Neutrophil (primary cell): ENCODE measurements at regions not wholly inside any gene's neighbourhood (a gene's known extent, or its start where the extent isn't known, plus 50 kb on each side); places are given as distances from the start of the nearest gene placed in this dataset.
"Not testable (repeated sequence)": the region's sequence is repeated elsewhere in the genome, so short reads cannot be mapped to it uniquely, and the experiment has no call there.

Experiments used
- H3K27ac ChIP-seq: fragments of 200-600 bp; sonication (generic); 2 replicates; pipeline ENCODE4 v1.5.1; 2016; ENCODE audit warnings: mild to moderate bottlenecking, moderate library complexity
- H3K27me3 ChIP-seq: fragments of 200-600 bp; sonication (generic); 2 replicates; pipeline ENCODE4 v1.6.0; 2016; ENCODE audit warnings: mild to moderate bottlenecking
- H3K36me3 ChIP-seq: fragments of 200-600 bp; sonication (generic); 2 replicates; pipeline ENCODE4 v1.5.1; 2017
- H3K4me1 ChIP-seq, 2 experiments: fragments of 200-600 bp in 1 of 2; sonication (generic) in 1 of 2; 1 replicate in 1 of 2; 2 replicates in 1 of 2; pipeline versions ENCODE4 v1.5.1 to v1.6.1; 2013 to 2016; ENCODE audit warnings: low read depth in 1 of 2, low read length in 1 of 2, mild to moderate bottlenecking in 1 of 2, moderate library complexity in 1 of 2; ENCODE audit not compliant: control insufficient read depth in 1 of 2, insufficient read depth in 1 of 2
- H3K4me3 ChIP-seq, 2 experiments: fragments of 200-600 bp in 1 of 2; sonication (generic) in 1 of 2; 1 replicate in 1 of 2; 2 replicates in 1 of 2; pipeline ENCODE4 v1.5.1; 2013 to 2016; ENCODE audit warnings: low read depth in 1 of 2, low read length in 1 of 2, mild to moderate bottlenecking in 1 of 2, moderate library complexity in 1 of 2
- H3K9me3 ChIP-seq: fragments of 200-600 bp; sonication (generic); 2 replicates; pipeline ENCODE4 v1.5.1; 2016
- CTCF ChIP-seq: fragments of 200-600 bp; sonication (generic); IDR thresholded peaks from 2 replicates; pipeline ENCODE4 v1.5.1; 2016; ENCODE audit warnings: antibody characterized with exemption

DNA sequence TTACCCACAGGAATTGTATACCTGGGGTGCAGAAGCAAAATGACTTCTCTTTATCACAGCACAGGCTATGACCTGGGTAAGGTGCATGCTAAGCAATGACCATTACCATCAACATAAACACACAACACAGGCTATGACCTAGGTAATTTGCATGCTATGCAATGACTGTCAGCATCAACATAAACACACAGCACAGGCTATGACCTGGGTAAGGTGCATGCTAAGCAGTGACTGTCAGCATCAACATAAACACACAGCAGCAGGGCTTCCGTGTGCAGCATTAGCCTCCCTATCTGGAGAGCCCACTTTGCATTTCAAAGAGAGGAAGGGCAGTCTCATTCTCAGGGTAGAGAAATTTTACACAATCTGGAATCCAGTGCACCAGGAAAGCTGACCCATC is 583.0 kb downstream of the TMEM121 start:
- Histone ChIP-seq H3K27ac (no peak overlapping the region), H3K9me3 (no peaks in the 10 kb centered on the region), H3K4me1 (no peaks in the 10 kb centered on the region), H3K27me3 (peaks cover 2% of the 10 kb centered on the region), H3K4me3 (no peak overlapping the region), H3K36me3 (no peaks in the 10 kb centered on the region)
- no peak for TF ChIP-seq CTCF

- Histone ChIP-seq H3K4me1 (no peaks in the 10 kb centered on the region), H3K27me3 (peaks cover 32% of the 10 kb centered on the region), H3K36me3 (no peaks in the 10 kb centered on the region), H3K4me3 (no peak overlapping the region), H3K9me3 (no peaks in the 10 kb centered on the region), H3K27ac (no peak overlapping the region)
- TF ChIP-seq CTCF, result no peak
Observed at GRCh38 chr14:106115401-106115800, 589.0 kb downstream of the TMEM121 start.

- H3K4me3 ChIP-seq, H3K4me1 ChIP-seq, H3K9me3 ChIP-seq, H3K36me3 ChIP-seq, H3K27ac ChIP-seq: not testable (repeated sequence)
- H3K27me3 ChIP-seq, result peaks cover 43% of the 10 kb centered on the region
- TF ChIP-seq CTCF, result peak; percentile 31
Observed at GRCh38 chr14:106116339-106116930, 590.1 kb downstream of the TMEM121 start.

GRCh38 chr14:106120101-106120500 is 593.7 kb downstream of the TMEM121 start:
- no peak overlapping the region for H3K27ac ChIP-seq
- no peak for TF ChIP-seq CTCF

DNA sequence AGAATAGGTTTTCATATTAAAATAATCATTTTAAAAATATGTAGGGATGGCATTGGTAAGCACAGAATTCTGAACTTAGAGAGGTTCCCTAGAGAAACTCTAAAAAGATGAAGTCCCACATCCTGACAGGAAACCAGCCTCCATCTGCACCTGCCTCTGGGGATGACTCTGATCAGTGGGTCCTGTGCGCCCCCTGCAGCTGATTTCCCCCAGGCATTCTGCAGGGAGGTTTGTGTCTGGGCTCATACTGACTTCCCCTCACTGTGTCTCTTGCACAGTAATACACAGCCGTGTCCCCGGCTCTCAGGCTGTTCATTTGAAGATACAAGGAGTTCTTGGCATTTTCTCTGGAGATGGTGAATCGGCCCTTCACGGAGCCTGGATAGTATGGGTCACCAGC is 602.9 kb downstream of the TMEM121 start:
- Histone ChIP-seq H3K4me1 (no peaks in the 10 kb centered on the region), H3K9me3 (no peaks in the 10 kb centered on the region), H3K36me3 (no peaks in the 10 kb centered on the region), H3K27me3 (peaks cover 32% of the 10 kb centered on the region), H3K4me3 (no peak overlapping the region), H3K27ac (no peak overlapping the region)
- no peak for TF ChIP-seq CTCF

More at GRCh38 chr14:106120101-106120500, 593.7 kb downstream of the TMEM121 start:
- H3K36me3 ChIP-seq, result no peaks in the 10 kb centered on the region
- H3K4me3 ChIP-seq, result no peak overlapping the region
- H3K27me3 ChIP-seq, result peaks cover 59% of the 10 kb centered on the region
- no peaks in the 10 kb centered on the region for H3K9me3 ChIP-seq
- no peaks in the 10 kb centered on the region for H3K4me1 ChIP-seq

DNA sequence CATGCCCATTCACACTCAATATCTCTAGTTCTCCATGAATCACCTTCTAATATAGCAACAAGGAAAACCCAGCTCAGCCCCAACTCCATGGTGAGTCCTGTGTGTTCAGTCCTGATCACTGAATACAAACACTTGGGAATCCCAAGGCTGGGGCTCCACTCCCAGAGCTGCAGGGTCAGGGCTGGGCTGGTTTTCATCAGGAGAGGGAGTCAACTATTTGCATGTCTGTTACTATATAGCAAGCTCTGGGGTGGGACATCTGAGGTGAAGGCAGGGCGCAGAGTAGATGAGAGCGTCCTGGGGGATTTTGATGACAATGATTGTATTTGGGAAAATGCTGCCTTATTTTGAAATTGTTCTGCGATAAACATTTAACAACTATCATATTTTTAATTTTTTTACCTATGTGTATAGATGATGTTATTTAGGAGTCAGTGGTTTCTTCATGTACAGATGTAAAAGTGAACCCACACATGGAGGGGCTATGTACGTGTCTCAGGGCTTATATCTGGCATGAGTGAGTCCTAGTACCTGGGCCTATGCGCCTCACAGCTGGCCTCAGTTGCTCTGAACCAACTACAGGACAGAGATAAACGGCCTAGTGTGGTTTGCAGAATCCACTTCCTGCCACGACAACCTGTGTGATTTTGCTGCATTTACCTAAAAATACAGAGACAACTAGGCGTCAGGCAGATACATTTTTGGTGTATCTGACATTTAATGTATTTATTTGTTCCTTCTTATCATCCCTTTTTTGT is 603.7 kb downstream of the TMEM121 start:
- not testable (repeated sequence) for H3K4me3 ChIP-seq, H3K36me3 ChIP-seq, H3K9me3 ChIP-seq, H3K4me1 ChIP-seq, H3K27ac ChIP-seq
- H3K27me3 ChIP-seq, result peaks cover 26% of the 10 kb centered on the region

- not testable (repeated sequence) for H3K4me1 ChIP-seq, H3K27me3 ChIP-seq, H3K27ac ChIP-seq, H3K4me3 ChIP-seq, H3K36me3 ChIP-seq, H3K9me3 ChIP-seq
Observed at GRCh38 chr14:106133126-106133525, 606.7 kb downstream of the TMEM121 start.
